HG03520 (cell line): ENCODE measurements at regions not wholly inside any gene's neighbourhood (a gene's known extent, or its start where the extent isn't known, plus 50 kb on each side); places are given as distances from the start of the nearest gene placed in this dataset.

Source experiments
- ATAC-seq: cut with Tn5 transposase; IDR thresholded peaks from one replicate; pipeline ENCODE4 v1.9.1; 2021; ENCODE audit warnings: mild to moderate bottlenecking, moderate library complexity; ENCODE audit not compliant: unreplicated experiment

DNA sequence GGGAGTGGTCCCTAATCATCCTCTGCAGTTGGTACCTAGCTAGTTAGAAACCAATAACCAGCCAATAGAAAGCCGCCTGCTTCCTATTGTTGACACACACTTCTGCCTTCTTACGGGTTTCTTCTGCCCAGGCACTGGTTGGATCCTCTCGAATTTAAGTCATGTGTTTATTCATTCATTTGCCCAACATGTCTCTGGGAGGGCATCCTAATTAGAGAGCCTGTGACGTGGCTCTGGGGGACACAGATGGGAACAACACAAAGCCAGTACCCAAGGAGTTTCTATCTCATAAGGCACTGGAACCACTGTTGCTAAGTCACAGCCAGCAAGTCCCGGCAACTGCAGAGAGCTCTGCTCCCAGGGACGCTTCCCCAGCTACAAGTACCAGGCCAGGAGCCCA, 300.7 kb upstream of the TNRC6C start:
- ATAC-seq = no peak

DNA sequence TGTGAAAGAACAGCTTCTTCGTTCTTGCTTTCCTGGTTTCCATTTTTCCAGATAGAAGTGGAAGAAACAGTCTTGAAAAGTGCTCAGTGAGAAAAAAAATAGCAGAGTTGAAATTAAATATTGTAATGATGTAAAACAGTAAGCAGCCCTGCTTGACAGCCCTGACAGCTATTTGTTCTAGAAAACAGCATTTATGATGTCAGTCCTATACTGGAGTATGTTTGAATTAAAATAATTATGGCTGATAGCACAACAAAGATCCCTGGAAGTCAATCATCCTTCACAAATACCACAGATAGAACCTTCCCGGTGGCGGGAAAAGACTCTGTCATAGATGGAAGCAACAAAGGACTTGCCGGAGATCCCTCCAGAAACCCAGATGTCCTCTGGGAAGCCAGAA, 298.0 kb upstream of the TNRC6C start:
- no peak for ATAC-seq

DNA sequence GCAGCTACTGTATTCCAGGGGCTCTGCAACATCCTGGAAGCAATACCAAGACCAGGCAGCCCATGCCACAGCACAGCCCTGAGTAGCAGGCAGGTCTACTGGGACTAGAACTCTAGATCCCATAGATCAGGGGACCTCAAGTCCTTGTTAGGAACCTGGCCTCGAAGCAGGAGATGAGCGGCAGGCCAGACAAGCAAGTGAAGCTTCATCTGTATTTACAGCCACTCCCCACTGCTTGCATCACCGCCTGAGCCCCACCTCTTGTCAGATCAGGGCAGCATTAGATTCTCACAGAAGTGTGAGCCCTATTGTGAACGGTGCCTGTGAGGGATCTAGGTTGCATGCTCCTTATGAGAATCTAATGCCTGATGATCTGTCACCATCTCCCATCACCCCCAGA, 295.7 kb upstream of the TNRC6C start:
- ATAC-seq = no peak

DNA sequence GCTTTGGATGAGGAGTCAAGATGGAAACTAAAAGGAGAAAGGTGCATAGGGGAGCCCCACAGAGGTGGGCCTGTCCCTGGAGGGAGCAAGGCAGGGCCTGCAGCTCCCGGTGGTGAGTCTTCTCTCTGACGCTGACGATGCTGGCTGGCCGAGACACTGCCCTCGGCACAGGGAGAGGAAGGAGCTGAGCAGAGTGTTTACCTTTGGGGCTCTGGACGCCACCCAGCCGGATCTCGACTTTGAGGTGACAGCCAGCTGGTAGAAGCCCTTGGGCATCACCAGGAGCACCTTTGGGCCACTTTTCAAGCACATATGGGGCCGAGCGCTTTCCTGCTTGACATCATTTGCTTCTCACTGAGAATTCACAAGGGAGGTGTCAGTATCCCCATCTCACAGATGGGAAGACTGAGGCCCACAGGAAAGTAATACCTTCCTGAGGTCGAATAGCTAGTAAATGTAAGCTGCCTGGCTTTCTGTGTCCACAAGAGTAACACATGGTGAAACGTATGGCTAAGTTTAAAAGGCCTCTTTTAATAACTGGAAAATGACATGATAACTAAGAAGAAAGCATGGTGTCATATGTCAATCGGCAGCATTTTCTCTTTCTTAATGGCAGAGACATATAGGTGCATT, 294.3 kb upstream of the TNRC6C start:
- ATAC-seq = no peak

DNA sequence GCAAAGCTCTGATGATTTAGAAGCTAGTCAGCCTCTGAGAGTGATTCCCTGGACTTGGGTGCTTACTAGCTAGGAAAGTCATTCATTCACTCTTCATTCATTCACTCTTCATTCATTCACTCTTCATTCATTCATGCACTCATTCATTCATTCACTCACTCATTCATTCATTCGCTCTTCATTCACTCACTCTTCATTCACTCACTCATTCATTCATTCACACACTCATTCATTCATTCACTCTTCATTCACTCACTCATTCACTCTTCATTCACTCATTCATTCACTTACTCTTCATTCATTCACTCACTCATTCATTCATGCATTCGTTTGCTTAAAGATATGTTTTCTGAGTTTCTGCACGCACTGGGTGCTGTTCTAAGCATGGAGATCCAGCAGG, 292.7 kb upstream of the TNRC6C start:
- no peak for ATAC-seq

DNA sequence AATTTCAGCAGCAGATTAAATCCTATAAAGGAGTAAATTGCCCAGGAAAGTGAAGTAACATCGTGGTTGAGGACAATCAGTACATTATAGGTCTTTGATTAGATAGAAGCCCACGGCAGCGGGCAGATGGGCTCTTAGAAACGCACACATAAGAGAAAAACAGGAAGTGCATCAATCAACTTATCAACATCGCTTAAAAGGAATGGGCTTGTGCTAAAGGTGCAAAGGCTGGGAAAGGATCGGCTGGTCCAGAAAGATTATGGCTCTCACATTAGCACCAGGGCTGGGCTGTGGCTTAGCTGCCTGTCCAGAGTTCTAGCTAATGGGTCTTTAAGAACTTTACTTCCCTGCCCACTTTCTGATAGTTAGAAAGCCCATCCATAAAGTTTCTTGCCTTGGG, 292.0 kb upstream of the TNRC6C start:
- ATAC-seq = no peak

DNA sequence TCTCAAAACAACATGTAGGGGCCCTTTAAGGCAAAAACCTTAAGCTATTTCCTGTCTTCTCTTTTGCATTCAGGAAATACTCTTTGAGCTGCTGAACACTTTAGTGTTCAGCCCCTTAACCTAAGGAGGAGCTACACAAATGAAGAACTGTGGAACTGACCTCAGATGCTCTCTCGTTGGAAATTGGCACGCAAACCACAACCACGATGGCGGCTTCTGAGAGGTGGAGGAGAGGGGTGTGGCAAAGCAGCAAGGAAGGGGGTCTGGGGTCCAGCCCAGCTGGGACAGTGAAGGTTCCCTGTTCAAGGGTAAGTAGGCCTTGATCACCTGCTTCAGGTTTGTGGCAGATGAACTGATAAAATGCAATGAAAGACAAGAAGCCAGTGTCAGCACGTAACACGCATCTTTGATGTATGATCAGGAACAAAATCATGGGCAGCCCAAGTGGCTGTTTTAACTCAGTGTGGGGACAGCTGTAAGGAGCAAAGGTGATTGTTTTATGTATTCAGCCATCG, 291.6 kb upstream of the TNRC6C start:
- no peak for ATAC-seq

DNA sequence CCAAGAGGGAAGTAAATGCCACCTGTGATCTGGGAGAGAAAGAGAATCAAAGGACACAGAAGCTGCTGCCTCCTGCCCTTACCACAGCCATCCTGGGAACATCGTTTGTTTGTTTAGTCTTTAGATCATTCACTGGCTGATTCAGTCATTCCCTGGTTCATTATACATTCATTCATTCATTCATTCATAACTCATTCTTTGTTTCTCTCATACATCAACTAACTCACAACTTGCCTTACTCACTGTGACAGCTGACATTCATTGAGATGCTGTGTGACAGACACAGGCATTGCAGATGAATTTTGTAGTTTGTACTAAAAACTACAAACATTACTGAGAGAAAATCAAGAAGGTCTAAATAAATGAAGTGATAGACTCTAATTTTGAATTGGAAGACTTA, 291.0 kb upstream of the TNRC6C start:
- ATAC-seq = no peak

DNA sequence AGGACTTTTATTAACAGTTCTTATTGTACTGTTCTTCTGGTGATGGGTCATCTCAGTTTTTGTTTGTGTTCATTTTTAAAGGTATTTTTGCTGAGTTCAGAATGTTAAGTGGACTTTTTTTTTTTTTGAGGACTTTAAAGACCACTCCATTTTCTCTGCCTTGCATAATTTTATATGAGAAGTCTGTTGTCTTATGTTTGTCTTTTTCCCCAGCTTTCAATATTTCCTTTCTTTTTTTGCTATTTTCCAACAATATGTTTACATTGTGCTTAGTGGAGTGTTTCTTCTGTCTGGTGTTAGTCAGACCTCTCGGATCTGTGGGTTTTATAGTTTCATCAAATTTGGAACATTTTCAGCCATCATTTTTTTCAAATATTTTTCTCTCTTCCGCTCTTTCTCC, 290.0 kb upstream of the TNRC6C start:
- no peak for ATAC-seq

DNA sequence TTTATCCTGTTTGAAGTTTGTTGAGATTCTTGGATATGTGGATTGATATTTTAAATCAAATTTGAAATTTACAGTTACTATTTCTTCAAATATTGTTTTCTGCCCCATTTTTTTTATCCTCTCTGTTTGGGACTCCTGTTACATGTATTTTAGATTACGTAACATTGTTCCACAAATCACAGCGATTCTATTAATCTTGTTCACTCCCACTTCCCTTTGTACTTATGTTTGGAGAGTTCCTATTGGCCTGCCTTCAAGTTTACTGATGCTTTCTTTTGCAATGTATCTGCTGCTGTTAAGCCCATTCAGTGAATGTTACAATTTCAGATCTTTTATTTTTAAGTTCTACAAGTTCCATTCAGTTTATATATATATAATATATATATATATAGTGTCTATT, 288.3 kb upstream of the TNRC6C start:
- no peak for ATAC-seq

DNA sequence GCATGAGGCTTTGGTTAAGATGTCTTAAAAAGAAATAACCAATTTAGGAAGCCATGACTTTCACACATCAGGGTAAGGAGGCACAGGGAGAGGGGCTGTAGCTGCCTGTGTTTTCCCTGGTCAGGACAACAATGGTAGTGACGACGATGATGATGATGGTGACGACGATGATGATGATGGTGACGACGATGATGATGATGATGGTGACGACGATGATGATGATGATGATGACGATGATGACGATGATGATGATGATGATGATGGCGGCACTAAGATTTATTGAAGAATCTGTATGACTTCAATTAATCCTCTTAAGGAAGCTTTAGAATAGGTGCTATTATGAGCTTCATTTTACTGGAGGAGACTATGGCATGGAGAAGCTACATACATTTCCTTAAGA, 284.1 kb upstream of the TNRC6C start:
- ATAC-seq = no peak

DNA sequence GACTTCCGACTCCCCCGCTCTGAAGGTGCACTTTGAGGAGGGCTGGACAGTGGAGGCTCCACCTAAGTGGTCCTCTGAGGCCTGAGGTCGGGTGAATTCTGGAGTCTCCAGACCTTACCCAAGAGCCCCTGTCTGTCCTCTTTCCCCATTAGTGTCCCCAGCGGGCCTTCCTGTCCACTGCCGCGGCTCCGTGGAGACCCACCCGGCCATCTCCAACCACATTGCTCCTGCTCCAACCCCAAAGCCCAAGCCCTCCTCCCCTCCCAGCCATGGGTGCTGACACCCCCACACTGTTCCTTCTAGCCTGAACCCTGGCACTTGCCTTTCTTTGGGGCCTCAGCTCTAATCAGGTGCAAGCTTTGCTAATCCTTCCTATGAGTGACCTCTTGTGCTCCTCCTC, 283.1 kb upstream of the TNRC6C start:
- no peak for ATAC-seq

DNA sequence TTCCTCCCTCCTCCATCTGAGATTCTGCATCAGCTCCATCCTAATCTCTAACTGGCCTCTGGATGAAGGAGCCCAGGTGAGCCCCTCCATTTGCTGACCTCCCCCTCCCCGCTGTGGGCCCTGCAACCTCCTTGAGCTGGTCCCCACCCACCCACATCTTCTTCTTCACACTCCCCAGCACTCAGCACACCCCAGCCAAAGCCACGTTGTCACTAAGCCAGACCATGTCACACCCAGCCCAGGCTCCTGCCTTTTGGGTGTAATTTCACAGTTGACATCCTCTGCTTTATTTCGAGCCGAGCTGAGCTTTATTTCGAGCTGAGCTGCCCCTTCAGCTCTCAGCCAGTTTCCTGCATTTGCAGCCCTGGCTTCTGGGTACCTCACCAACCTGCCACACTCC, 282.7 kb upstream of the TNRC6C start:
- no peak for ATAC-seq

DNA sequence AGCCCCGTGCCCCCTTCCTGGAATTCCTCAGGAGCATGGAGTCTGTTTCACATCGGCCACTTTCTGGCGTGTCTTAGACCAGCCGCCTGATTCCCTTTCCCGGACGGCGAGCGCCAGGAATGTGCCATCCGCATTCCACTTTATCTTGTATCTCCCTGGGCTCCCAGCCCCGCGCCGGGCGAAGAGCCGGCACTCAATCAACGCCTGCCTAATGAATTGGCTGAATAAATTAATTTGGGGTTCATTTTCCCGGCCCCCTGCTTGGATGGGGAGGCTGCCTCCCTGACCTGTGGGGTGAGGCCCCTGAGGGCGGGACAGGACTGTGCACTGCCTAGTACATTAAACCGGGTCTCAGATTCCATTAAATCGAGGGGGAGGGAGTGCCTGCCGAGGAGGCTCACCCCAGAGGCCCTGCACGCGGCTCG, 282.3 kb upstream of the TNRC6C start:
- ATAC-seq = no peak

DNA sequence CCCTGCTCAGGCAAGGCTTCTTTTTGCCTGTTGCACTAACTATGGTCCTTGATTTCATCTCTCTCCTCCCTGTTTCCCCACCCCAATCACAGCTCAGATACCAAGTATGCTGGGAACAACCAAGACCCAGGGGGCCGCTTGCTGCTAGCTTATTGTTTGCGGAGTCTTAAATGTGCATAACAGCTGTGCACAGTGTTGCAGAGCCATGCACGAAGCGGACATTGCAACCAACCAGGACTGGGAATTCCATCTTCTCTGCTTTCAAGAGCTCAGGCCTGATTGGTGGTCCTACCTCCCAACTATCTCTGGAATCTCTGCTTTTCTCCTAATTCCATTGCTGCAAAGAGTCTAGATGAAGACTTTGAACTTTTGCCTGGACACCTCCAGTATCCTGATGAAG, 281.3 kb upstream of the TNRC6C start:
- no peak for ATAC-seq

DNA sequence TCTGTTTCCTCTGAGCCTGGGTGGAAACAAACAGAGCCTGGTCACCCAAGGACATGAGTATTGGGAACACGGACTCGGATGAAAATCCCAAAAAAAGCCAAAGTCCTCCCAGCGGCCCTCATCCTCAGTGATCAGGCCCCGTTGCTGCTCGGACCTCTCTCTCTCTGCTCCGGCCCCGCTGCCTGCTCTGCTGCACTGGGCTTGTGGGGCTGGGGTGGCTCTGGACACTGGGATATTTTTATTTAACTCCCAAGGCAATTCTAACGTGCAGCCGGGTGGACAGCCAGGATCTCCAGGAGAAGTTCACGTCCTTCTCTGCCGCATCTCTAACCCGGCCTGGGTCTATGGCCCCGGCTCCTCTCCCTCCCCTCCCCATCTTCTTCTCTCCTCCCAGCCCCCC, 280.9 kb upstream of the TNRC6C start:
- ATAC-seq = no peak

DNA sequence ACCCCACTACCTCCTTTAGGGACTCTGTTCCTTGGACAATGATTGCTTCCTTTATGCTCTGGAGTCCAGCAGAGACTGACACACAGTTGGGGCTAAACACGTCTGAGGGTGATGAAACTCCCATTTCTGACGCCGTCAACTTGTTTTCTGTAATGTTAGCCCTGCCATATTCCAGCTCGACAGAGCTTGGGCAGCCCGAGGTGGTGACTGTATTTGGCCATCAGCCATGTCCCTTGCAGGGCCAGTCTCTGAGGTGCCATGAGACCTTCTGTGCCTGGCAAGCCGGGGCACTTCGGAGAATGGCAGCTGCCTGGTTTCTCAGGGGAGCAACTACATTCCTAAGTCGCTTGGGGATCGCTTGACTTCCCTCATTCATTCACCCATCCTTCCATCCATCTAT, 278.9 kb upstream of the TNRC6C start:
- ATAC-seq = no peak

DNA sequence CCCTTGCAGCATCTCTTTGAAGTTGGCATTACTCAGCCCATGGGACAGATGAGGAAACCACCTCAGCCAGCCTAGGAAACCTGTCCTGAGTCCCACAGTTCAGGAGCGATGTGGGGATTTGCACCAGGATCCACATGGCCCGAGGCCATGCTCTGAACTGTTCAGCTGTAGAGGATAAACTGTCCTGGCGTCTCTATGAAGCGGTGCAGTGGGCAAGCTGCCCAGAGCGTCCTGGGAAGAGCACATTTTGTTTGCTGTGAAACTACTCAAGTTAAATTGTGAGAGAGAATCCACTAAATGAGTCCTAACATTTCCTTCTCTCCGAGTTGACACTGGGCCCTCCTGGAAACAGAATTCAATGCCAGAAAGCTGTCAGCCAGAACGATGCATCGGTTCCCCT, 276.6 kb upstream of the TNRC6C start:
- no peak for ATAC-seq

DNA sequence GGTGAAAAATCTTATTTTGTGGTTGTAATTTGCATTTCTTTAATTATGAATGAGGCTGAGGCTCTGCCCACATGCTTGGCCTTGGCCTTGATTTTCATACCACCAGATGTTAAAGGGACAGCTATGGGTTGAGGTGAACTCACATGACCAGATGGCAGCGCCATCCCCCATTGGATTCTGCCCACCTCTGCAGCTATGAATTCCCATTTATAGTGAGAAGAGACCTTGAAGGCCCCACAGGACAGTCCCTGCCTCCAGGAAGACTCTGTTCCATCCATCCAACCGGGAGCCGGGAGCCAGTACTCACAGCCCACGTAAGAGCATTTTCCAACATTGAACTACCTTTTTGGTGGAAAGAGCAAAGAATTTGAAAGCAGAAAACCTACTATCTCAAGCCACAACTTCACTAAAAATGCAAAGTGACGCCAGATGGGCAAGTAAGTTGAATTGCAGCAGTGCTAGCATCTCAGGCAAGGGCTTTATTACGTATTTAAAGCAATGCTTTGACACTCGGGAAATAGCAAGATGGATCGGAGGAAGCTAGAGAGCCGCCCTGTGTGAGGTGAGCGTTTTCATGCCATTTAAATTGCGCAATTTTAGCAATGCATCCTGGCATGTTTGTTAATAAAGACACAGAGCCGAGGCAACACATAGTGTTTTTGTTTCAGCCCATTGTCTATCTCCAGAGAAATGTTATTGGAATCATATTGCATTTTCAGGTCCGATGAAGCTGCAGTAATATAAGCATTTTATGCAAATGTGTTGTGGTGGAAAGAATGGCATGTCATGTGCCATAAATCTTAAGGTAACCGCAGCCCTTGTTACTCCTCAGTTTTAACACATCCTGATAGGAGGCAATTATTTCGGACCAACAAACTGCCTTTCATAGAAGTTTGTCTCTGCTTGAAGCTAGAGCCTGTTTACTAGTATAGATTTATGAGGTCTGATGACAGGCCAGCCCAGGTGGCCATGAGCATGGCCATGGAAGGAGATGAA, 273.4 kb upstream of the TNRC6C start:
- ATAC-seq = no peak

DNA sequence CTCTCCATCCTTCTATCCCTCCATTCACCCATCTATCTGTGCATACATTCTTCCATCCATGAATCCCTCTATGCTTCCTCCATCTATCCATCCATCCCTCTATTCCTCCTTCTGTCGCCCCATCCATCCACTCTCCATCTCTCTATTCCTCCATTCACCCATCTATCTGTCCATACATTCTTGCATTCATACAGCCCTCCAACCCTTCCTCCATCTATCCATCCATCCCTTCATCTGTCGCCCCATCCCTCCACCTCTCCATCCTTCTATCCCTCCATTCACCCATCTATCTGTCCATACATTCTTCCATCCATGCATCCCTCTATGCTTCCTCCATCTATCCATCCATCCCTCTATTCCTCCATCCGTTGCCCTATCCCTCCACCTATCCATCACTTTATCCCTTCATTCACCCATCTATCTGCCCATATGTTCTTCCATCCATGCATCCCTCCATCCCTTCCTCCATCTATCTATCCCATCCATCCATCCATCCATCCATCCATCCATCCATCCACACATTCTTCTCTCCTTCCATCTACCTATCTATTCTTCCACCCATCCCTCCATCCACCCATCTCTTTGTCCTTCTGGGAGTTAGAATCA, 272.5 kb upstream of the TNRC6C start:
- no peak for ATAC-seq

DNA sequence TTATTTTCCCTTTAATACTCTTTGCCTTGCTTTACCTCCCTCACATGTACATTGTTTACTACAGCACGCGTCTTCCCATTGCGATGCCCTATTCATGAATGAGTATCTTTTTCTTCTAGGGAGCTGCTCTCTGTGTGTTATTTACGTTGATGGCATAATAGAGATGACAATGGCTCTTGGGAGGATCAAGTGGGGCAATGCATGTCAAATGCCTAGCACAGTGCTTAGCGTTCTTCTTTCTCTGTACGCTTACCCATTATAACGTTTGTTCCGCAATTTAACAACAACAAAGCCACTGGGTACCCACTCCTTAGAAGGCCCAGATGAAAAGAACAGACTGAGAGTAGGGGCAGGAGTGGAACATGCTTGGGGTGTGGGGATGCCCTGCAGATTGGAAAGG, 271.6 kb upstream of the TNRC6C start:
- no peak for ATAC-seq

DNA sequence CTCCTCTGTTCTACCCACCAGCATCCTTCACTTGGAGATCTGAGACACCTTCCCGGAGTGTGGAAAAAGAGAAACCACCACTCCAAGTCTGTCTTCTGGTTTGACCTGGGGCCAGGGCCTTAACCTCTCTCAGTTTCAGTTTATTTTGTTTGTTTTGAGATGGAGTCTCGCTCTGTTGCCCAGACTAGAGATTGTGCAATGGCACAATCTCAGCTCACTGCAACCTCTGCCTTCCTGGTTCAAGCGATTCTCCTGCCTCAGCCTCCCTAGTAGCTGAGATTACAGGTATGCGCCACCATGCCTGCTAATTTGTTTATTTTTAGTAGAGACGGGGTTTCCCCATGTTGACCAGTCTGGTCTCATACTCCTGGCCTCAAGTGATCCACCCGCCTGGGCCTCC, 271.1 kb upstream of the TNRC6C start:
- ATAC-seq = no peak
